DMS53 treated with DMSO at 0.1 percent for 48 hours (cell line): ENCODE measurements at regions not wholly inside any gene's neighbourhood (a gene's known extent, or its start where the extent isn't known, plus 50 kb on each side); places are given as distances from the start of the nearest gene placed in this dataset.
"Not testable (repeated sequence)": the region's sequence is repeated elsewhere in the genome, so short reads cannot be mapped to it uniquely, and the experiment has no call there.

Source experiments
- DNase-seq: peaks from one replicate; lab custom pipeline; 2025; ENCODE audit not compliant: unreplicated experiment; lab: John Stamatoyannopoulos, UW

DNA sequence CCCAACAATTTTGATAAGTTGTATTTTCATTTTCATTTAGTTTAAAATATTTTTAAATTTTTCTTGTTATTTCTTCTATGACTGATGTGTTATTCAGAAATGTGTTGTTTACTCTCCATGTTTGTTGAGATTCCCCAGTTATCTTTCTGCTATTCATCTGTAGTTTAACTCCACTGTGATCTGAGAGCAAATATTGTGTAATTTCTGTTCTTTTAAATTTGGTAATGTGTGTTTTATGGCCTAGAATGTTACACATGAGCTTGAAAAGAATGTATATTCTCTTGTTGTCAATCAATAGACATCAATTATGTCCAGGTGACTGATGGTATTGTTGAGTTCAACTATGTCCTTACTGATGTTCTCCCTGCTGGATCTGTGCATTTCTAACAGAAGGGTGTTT lies 188.2 kb downstream of the CYP26B1 start:
- no peak for DNase-seq

DNA sequence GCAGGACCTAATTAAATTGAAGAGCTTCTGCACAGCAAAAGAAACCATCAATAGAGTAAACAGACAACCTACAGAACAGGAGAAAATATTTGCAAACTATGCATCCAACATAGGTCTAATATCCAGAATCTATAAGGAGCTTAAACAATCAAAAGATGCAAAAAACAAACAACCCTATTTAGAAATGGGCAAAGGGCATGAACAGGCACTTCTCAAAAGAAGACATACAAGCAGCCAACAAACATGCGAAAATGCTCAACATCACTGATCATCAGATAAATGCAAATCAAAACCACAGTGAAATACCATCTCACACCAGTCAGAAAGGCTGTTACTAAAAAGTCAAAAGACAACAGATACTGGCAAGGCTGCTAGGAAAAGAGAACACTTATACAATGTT lies 189.2 kb downstream of the CYP26B1 start:
- DNase-seq, result not testable (repeated sequence)

DNA sequence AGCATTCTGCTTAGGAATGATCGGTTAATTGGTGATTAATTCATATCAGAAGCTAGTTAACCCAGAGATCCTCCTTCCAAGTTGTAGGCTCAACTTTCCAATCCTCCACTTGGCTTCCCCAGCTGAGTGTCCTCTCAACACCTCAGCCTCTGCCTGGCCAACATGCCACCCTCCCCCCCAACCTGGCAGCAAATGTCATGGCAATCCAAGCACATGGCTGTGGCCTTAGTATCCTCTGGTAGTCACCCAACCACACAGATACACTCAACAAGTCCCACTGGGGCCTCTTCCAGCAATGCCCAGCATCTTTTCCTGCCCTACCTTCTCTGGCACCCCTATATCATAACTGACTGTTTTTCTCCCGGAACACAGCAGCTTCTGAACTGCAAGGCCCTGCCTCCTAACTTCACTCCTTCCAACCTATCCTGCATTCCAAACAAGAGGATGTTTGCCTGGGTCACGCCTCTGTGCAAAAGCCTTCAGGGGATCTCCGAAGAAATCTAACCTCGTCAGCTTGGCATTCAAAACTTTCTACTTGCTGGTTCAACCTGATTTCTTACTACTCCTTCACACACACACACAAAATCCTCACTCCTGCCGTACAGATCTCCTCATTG lies 195.0 kb downstream of the CYP26B1 start:
- no peak for DNase-seq

DNA sequence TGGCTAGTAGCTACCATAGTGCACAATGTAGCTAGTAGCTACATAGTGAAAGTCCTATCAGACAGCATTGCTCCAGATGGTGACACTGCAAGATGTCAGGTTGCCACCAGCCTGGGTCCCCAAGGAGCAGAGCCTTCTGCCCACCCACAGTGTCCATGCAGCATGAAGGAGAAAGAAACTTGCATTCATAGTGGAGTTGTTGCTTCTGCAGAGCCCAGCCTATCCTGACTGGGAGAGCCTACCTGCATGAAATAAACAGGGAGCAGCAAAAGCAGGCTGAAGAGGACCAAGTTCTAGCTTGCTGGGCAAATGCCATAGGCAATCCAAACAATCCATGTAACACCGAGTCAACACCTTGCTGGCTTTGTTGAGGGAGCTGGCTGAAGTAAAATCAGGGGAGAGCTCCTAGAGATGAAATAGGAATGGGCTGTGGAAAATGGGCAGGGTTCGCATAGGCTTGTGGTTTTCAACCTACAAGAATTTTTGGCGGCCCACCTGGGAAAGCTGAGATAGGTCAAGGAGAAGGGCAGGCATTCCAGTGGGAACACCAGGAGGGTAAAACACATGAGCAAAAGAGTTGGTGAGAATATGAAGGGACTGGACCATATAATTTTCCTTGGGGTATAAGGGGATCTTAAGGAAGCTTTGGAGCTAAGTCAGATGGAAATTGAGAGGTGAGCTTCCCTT lies 195.8 kb downstream of the CYP26B1 start:
- DNase-seq, result no peak

DNA sequence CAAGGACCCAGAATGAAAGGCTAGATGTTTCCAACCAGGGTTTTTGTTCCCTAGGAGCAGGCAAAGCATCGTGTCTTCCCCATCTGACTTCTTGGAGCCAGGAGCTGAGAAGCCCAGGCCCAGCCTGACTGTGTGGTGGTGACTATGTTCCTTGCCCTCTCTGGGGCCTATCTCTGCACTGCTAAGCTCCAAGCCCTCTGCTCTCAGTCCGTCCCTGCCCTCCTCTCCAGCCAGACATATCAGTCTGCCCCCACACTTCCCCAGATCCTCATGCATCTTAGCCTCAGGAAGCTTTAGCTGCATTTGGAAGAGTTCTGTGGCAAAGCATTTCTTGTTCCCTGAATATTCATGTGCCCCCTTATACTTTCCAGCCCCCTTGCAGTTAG lies 196.6 kb downstream of the CYP26B1 start:
- no peak for DNase-seq

DNA sequence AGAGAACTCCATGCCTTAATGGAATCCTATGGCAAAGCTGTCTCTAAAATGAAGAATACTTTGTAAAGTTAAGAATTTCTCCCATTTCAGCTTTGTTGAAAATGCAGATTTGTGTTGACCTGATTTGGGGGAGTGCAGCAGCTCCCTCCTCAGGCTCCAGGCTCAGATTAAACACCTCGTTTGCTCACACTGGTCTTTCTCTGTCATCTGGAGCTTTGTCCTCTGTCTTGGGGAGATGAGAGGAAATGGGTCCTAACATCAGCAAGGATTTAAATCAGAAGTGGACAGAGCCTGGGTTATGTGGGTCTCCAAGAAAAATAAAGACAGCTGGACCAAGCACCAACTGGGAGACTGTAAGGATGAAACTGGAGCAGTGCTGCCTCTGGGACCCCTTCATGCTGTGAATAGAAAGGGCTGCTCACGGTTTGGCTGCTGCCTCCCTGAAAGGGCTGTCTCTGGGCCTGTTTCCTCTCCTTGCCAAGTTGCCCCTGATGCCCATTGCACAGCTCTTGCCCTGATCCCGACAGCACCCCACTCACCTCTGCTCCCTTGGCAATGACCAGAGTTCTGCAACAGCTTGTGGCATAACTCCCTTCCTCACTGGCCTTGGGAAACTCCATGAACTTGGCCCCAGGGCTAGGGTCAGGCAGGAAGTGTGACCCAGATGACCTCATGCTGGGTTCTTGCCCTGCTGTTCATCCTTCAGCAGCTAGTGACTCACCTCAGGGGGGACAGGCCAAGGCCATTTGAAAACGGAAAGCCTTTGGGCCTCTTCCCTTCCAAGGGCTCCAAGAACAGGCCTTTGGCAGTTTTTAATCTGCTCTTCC lies 197.2 kb downstream of the CYP26B1 start:
- DNase-seq, result no peak

DNA sequence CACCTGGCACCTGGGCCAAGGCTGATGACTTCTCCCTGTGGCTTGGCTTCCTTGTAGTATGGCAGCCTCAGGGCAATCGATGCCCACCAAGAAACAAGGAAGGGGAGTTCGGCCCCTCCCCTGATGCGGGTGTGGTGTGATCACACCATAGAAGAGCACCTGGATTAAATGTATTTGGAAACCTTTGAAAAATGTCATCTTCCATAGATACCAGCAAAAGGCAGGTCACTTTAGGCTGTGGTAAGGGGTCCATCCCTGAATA lies 198.2 kb downstream of the CYP26B1 start:
- no peak for DNase-seq

DNA sequence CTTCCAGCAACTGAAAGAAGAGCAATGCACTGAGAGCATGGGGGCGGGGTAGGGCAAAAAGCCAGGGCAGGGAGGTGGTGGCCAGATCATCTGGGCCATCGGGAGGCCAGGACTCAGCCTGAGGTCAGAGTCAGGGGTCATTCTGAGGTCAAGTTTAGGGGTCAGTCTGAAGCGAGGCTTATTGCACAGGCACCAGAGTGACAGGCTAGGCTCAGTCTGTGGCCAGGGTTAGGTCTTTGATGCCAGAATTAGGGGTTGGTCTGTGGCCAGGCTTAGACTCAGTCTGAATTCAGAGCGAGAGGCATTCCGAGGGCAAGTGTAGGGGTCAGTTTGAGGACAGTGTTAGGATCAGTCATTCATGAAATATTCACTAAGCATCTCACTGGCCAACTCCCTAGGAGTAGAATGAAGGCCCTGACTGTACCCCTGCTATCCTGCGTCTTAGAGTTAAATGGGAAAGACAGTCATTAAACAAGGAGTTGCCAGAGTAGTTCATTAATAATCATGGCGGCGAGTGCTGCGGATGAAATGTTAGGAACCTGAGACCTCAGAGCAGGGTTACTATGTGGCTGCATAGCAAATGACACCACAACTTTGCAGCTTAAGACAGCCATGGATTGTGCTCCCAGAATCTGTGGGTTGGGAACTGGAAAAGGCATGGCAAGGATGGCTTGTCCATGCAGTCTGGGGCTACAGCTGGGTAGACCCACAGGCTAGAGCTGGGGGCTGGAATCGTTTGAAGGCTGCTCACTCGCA lies 198.7 kb downstream of the CYP26B1 start:
- no peak for DNase-seq

DNA sequence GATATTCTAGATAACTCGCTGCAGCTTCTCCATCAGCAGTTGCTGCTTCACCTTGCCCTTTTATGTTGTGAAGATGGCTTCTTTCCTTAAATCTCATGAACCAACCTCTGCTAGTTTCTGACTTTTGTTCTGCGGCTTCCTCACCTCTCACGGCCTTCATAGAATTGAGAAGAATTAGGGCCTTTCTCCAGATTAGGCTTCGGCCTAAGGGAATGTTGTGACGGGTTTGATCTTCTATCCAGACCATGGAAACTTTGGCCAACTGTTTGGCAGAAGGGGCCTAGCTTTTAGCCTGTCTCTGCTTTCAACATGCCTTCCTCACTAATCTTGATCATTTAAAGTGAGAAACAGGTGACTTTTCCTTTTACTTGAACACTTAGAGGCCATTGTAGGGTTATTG lies 199.9 kb downstream of the CYP26B1 start:
- DNase-seq, result no peak

DNA sequence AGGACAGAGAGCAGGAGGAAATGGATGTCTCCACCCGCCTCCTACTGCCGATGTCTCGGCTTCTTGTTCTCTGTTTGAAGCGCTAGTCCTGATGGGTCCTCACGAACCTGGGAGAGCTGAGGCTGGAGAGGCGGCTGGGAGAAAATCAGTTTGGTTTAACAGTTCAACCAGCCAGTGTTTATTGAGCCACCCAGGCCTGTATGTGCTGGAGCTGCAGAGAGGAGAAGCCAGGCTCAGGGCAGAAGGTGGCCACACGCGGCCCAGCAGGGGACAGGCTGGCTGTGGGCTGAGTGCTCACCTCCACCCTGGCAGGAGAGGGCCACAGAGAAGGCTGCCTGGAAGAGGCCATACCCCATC lies 202.1 kb downstream of the CYP26B1 start:
- no peak for DNase-seq

DNA sequence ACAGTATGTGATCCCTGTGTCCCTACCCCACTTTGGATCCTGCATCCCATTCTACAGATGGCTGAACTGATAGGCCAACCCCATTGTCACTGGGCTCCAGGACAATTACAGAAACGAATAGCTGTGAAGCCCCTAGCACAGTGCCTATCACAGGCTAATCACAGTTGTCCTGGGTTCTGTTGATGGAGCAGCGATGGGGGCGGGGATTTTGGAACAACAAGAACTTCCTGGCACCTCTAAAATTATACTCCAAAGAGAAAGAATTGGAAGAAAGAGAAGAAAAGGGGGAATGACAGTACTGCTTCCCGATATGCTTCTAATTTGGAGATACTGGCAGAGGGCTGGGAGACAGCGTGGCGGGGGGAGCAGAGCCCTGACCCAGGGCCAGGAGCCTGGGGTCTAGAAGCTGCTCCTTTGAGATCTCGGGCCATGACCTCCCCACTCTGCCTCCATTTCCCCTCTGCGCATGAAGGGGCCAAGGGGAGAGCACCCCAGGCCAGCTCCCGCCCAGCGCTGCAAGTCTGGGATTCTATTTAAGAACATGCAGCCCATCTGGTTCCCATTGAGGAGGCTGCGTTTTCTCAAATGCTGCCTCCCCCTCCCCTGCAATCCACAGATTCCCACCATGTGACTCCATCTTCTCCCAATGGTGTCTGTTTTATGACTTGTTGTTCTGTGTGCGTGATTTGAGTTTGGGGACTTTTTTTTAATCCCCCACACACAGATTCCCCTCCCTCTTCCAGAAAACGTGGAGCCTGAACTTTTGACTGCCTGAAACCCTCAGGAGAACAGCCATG lies 202.7 kb downstream of the CYP26B1 start:
- DNase-seq, result no peak

DNA sequence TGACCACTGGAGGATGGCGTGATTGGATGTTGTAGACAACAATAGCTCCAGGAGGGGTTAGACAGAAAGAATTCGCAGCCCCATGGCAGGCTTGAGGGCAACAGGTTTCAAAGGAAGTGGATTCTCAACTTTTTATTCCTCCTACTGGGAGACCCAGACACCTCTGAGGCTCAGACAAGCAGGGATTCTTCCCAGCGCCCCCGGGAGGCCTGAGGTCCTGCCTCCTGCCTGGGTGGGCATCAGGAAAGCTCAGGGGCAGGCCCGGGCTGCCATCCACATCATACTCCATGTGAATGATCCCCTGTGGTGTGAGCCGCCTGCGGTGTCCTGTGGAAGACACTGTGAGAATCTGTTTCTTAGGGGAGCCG lies 203.5 kb downstream of the CYP26B1 start:
- no peak for DNase-seq

DNA sequence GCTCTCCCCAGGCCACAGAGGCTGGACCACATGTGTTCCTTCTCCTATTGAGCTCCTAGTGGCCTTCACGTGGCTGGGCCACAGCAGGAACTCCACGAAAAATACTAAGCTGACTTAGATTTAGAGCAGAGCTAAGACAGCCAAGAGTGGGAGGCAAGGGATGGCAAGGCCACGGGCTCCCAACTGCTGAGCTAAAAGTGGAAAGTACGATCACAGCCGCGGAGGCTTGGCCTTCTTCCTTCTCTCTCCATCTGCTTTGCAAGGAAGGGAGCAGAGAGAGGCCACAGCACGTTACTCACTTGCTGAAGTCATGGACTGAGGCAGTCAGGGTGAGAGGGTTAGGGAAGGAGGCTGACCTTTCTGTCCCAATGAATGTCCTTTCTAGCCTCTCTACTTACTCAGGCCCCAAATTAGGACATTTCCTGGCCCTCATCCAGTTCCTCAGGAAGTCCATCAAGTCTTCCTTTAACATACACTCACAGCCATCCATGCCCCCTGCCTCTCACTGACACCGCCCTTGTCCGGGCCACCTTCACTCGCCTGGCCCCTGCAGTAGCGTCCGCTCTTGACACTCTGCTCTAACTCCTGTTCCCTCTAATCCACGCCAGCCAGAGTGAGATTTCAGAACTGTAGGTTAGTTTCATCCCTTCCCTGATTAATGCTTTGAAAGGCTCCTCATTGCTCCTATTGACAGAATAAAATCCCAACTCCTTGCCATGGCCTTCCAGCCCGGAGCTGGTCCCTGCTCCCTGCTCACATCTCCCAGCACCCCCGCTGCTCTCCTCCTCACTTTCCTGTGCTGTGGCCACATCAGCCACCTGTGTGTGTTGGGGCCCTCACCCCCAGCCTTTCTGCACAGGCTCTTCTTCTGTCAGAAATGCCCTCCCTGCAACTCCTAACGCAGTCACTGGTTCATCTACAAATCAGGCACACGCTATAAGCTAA lies 204.2 kb downstream of the CYP26B1 start:
- no peak for DNase-seq

DNA sequence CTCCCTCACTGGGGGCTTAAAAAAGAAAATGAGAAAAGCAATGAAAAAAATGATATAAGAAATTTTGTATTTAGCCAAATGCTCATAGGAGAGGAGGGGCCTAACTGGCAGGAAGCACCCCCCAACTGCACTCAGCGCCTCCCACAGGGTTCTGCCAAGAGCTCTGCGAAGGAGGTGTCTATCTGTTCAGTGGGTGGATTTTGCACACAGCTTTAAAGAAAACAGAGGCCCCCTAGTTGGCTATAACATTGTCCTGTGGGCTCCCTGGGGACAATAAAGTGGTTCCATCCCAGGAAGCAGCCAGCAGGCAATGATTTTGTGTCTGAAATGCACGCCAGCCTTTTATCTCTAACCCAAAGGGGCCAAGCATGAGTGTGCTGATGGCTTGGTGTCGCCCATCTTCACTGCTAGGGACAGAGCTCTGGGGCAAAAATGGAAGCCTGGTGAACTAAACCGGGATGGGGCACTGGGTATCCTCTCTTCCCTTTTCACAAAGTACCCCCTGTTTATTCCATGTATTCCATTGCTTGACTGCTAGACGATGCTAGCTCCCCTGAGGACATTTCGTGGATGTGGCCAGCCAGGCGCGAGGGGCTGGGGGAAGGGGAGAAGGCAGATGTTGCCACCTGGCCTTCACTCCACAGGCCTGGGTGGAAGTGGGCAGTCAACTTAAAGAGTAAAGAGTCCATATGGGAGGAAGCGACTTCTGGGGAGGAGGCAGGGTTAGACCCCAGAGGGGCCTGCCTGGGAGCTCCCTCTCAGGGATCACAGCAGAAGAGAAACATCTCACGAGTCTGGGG lies 205.7 kb downstream of the CYP26B1 start:
- DNase-seq, result no peak

DNA sequence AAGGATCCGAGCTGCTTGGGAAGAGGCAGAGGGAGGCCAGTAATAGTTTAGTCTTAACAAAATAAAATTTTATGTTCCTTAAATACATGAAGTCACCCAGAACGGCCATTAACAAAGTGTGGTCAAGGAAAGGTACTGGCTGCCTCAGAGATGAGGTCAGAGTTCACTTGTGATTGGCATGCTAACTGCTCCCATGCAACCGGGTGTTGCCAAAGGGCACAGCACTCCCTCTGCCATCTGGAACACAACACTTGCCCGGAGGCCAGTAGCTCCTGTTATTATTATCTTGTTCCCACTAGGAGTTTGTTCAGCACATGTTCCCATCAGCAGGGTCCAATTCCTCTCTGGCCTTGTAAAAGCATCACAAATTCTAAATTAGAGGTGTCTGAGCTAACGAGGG lies 207.0 kb downstream of the CYP26B1 start:
- DNase-seq, result no peak

DNA sequence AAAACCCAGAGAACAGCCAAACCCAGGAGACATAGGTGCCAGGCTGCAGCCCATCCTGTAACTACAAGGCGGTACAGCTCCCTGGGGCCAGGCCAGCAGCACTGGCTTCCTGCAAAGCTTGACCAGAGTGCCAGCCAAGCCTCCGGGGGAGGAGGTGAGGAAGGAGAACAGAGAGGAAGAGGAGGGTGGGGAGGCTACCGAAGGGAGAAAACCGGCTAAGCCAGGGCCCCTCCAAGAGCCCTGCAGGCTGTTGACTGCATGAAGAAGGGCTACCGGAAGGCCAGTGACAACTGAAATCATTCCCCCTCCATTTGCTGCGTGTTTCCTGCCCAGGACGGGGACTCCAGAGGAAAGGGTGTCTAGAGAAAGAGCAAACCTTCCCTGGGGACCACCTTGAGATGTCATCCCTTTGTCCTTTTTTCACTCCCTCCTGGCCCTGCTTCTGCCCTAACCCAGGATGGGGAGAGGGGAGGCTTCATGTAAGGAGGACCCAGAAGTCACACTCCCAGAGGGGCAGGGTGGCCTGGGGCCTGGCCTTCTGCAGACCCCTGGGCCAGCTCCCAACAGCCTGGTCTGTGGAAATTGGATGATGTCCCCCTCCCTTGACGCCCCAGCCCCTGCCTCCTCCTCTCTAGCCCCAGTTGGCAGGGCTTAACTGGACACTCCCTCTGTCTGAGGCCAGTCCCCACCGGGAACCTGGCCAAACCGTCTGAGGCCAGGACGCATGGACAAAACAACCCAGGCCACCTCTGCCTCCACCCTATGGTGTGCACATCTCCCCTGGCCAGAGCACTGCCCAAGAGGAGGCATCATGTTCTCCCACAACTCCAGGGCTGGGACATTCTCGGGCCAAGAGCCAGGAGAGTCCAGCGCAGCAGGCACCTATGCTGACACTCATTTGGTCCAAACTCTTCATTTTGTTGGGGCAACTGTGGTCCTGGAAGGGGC lies 207.8 kb downstream of the CYP26B1 start:
- no peak for DNase-seq

DNA sequence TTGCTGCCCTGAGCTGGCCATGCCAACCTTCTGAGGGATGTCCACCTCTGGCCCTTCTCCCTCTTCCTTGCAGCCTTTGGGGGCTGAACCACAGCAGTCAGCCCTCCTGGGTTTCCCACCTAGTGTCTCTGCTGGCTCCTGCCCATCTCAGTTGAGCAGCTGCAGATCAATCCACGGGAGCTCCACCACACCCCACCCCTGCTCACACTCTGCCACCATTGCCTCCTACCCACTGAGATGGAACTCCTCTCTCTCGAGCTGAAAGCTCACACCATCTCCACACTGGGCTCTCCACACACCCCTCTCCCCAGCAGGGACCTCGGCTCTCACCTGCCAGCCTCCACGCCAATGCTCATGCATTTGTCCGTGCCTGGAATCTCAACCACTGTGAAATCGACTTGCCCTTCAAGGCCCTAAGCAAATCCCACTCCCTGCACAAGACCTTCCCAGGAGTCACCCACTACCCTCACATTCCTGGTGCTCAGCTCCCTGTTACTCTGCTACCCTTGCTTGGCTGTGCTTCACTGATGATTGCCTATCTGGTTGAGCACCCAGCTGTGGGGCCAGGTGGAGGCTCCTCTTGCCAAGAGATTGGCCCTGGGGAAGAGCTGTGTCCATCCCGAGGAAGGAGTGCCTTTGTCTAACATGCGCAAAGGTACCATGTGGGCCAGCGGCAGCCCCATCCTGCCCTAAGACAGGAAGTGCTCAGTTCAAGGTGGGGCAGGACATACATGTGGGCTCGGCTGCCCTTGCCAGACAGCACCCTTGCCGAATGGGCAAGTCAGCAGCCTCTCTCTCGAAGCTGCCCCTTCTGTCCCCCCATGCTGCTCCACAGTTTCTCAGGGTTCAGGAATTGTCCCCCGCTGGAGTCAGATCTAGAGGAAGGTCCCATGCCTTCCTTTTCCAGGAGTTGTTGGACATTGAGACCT lies 208.7 kb downstream of the CYP26B1 start:
- no peak for DNase-seq
